Stimulated activated naive CD8-positive, alpha-beta T cell treated with anti-CD3 and anti-CD28 coated beads, Interleukin-15, amount 100 ng/mL, for 72 hours (primary cell): ENCODE measurements at regions not wholly inside any gene's neighbourhood (a gene's known extent, or its start where the extent isn't known, plus 50 kb on each side); places are given as distances from the start of the nearest gene placed in this dataset.
"Not testable (repeated sequence)": the region's sequence is repeated elsewhere in the genome, so short reads cannot be mapped to it uniquely, and the experiment has no call there.

ENCODE experiments used
- ATAC-seq: fragments of 150-1000 bp; cut with Tn5 transposase; 2 replicates; pipeline ENCODE4 v1.10.0; 2021; ENCODE audit warnings: mild to moderate bottlenecking, moderate library complexity
- DNase-seq, 2 donors: peaks; one replicate each; pipeline ENCODE4 v3.0.0; 2021 to 2022
- H3K27ac Mint-ChIP-seq, 2 donors: one replicate each; pipeline ENCODE4 v1.8.0; 2022; ENCODE audit warnings: mild to moderate bottlenecking in 2 of 2, mixed read lengths in 2 of 2, moderate library complexity in 2 of 2
- H3K27me3 Mint-ChIP-seq: one replicate; pipeline ENCODE4 v1.8.0; 2022; ENCODE audit warnings: mixed read lengths
- H3K4me1 Mint-ChIP-seq: one replicate; pipeline ENCODE4 v1.8.0; 2022; ENCODE audit warnings: mild to moderate bottlenecking, mixed read lengths
- H3K4me3 Mint-ChIP-seq, 2 donors: one replicate each; pipeline ENCODE4 v1.8.0; 2022; ENCODE audit warnings: mild to moderate bottlenecking in 2 of 2, mixed read lengths in 2 of 2, moderate library complexity in 1 of 2
- H3K9me3 Mint-ChIP-seq, 2 donors: one replicate each; pipeline ENCODE4 v1.8.0; 2022; ENCODE audit warnings: mixed read lengths in 2 of 2

GRCh38 chr10:21130683-21131442 lies 233.8 kb upstream of the NEBL start:
- Mint-ChIP-seq H3K4me3 (no peak overlapping the region), H3K4me1 (no peaks in the 10 kb centered on the region), H3K27ac (peak overlapping the region in 1 of 2 donors; percentile 15), H3K9me3 (peaks cover 0 to 4% of the 10 kb centered on the region in 2 donors), H3K27me3 (peaks cover under 1% of the 10 kb centered on the region)
- ATAC-seq, result no peak
- DNase-seq, result no peak

GRCh38 chr10:21130108-21130507 lies 233.0 kb upstream of the NEBL start:
- ATAC-seq (no peak), DNase-seq (no peak)
- Mint-ChIP-seq H3K27ac (no peak overlapping the region), H3K27me3 (no peaks in the 10 kb centered on the region), H3K4me1 (no peaks in the 10 kb centered on the region), H3K4me3 (no peak overlapping the region), H3K9me3 (peaks cover 0 to 4% of the 10 kb centered on the region in 2 donors)

- ATAC-seq (no peak), DNase-seq (no peak)
- no peak overlapping the region for H3K27ac Mint-ChIP-seq
- H3K4me1 Mint-ChIP-seq, result no peaks in the 10 kb centered on the region
- H3K9me3 Mint-ChIP-seq, result no peaks in the 10 kb centered on the region
- no peak overlapping the region for H3K4me3 Mint-ChIP-seq
- peaks cover 8% of the 10 kb centered on the region for H3K27me3 Mint-ChIP-seq
Observed at GRCh38 chr10:21125471-21126228, 228.5 kb upstream of the NEBL start.

GRCh38 chr10:21122907-21123306 lies 225.8 kb upstream of the NEBL start:
- Mint-ChIP-seq H3K4me3 (no peak overlapping the region), H3K4me1 (no peaks in the 10 kb centered on the region), H3K27me3 (peaks cover 8% of the 10 kb centered on the region), H3K9me3 (no peaks in the 10 kb centered on the region), H3K27ac (no peak overlapping the region)
- ATAC-seq (no peak), DNase-seq (no peak)

- not testable (repeated sequence) for ATAC-seq, H3K27ac Mint-ChIP-seq, H3K27me3 Mint-ChIP-seq, H3K4me1 Mint-ChIP-seq, H3K9me3 Mint-ChIP-seq, DNase-seq, H3K4me3 Mint-ChIP-seq
Observed at GRCh38 chr10:21121822-21122221, 224.7 kb upstream of the NEBL start.

GRCh38 chr10:21114683-21115082 lies 217.6 kb upstream of the NEBL start:
- peaks cover 10% of the 10 kb centered on the region for H3K27me3 Mint-ChIP-seq
- no peaks in the 10 kb centered on the region for H3K4me1 Mint-ChIP-seq
- DNase-seq (no peak), ATAC-seq (no peak)
- H3K27ac Mint-ChIP-seq, result no peak overlapping the region
- peaks cover 0 to 20% of the 10 kb centered on the region in 2 donors for H3K9me3 Mint-ChIP-seq
- no peak overlapping the region for H3K4me3 Mint-ChIP-seq

- ATAC-seq (no peak), DNase-seq (no peak)
- Mint-ChIP-seq H3K4me1 (no peaks in the 10 kb centered on the region), H3K9me3 (peaks cover 8 to 12% of the 10 kb centered on the region in 2 donors), H3K4me3 (no peak overlapping the region), H3K27ac (no peak overlapping the region), H3K27me3 (peaks cover 10% of the 10 kb centered on the region)
Observed at GRCh38 chr10:21110358-21110757, 213.2 kb upstream of the NEBL start.

GRCh38 chr10:21106931-21107330 lies 209.8 kb upstream of the NEBL start:
- not testable (repeated sequence) for H3K27ac Mint-ChIP-seq, ATAC-seq, H3K4me1 Mint-ChIP-seq, H3K4me3 Mint-ChIP-seq, DNase-seq
- peaks cover 10% of the 10 kb centered on the region for H3K27me3 Mint-ChIP-seq
- H3K9me3 Mint-ChIP-seq, result peaks cover 0 to 12% of the 10 kb centered on the region in 2 donors

- not testable (repeated sequence) for H3K27me3 Mint-ChIP-seq, H3K27ac Mint-ChIP-seq, H3K4me3 Mint-ChIP-seq, ATAC-seq, DNase-seq, H3K4me1 Mint-ChIP-seq
- H3K9me3 Mint-ChIP-seq, result peaks cover 0 to 12% of the 10 kb centered on the region in 2 donors
Observed at GRCh38 chr10:21105331-21105730, 208.2 kb upstream of the NEBL start.

GRCh38 chr10:21100871-21101514 lies 203.9 kb upstream of the NEBL start:
- ATAC-seq, result peak; percentile 86
- Mint-ChIP-seq H3K27ac (peak overlapping the region in 1 of 2 donors; percentile 86), H3K9me3 (no peaks in the 10 kb centered on the region), H3K4me3 (peak overlapping the region in 1 of 2 donors; percentile 38), H3K27me3 (no peaks in the 10 kb centered on the region), H3K4me1 (peaks cover 19% of the 10 kb centered on the region)
- peak in 1 of 2 donors; percentile 33 for DNase-seq

GRCh38 chr10:21100190-21100589 lies 203.1 kb upstream of the NEBL start:
- DNase-seq, result no peak
- H3K9me3 Mint-ChIP-seq, result no peaks in the 10 kb centered on the region
- H3K4me3 Mint-ChIP-seq, result peak overlapping the region in 1 of 2 donors; percentile 18
- no peaks in the 10 kb centered on the region for H3K27me3 Mint-ChIP-seq
- H3K4me1 Mint-ChIP-seq, result peaks cover 19% of the 10 kb centered on the region
- H3K27ac Mint-ChIP-seq, result peak overlapping the region; percentile 75 to 96
- ATAC-seq, result no peak

- DNase-seq (no peak), ATAC-seq (no peak)
- Mint-ChIP-seq H3K27me3 (no peaks in the 10 kb centered on the region), H3K27ac (peak overlapping the region in 1 of 2 donors; percentile 96), H3K4me3 (peak overlapping the region in 1 of 2 donors; percentile 34), H3K4me1 (peaks cover 19% of the 10 kb centered on the region), H3K9me3 (no peaks in the 10 kb centered on the region)
Observed at GRCh38 chr10:21099291-21100062, 202.4 kb upstream of the NEBL start.

- Mint-ChIP-seq H3K27ac (peak overlapping the region in 1 of 2 donors; percentile 78), H3K9me3 (no peaks in the 10 kb centered on the region), H3K4me1 (peaks cover 19% of the 10 kb centered on the region), H3K27me3 (no peaks in the 10 kb centered on the region), H3K4me3 (no peak overlapping the region)
- DNase-seq (no peak), ATAC-seq (no peak)
Observed at GRCh38 chr10:21097926-21098355, 200.8 kb upstream of the NEBL start.

GRCh38 chr10:21095494-21096055 lies 198.5 kb upstream of the NEBL start:
- no peaks in the 10 kb centered on the region for H3K27me3 Mint-ChIP-seq
- no peaks in the 10 kb centered on the region for H3K9me3 Mint-ChIP-seq
- peaks cover 14% of the 10 kb centered on the region for H3K4me1 Mint-ChIP-seq
- H3K27ac Mint-ChIP-seq, result no peak overlapping the region
- ATAC-seq, result no peak
- no peak for DNase-seq
- H3K4me3 Mint-ChIP-seq, result no peak overlapping the region

- no peak for DNase-seq
- Mint-ChIP-seq H3K9me3 (no peaks in the 10 kb centered on the region), H3K27me3 (no peaks in the 10 kb centered on the region), H3K27ac (peak overlapping the region in 1 of 2 donors; percentile 50), H3K4me3 (no peak overlapping the region), H3K4me1 (peaks cover 9% of the 10 kb centered on the region)
- no peak for ATAC-seq
Observed at GRCh38 chr10:21095073-21095472, 198.0 kb upstream of the NEBL start.
